ENCODE measurements at regions not wholly inside any gene's neighbourhood (a gene's known extent, or its start where the extent isn't known, plus 50 kb on each side); places are given as distances from the start of the nearest gene placed in this dataset.
"Not testable (repeated sequence)": the region's sequence is repeated elsewhere in the genome, so short reads cannot be mapped to it uniquely, and the experiment has no call there.

DNA sequence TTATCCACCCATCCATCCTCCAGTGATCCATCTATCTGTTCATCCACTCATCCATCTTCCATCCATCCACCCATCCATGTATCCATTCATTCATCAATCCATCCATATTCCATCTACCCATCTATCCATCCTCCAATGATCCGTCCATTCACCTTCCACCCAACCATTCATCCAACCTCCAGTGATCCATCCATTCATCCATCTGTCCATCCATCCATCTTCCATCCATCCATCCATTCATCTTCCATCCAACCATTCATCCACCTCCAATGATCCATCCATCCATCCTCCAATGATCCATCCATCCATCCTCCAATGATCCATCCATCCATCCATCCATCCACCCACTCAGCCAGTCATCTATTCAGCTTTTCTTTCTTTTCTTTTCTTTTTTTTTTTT, 156.5 kb upstream of the WSCD1 start:
- TF ChIP-seq FOXP2 (optimal IDR thresholded peaks at IDR 0.05; ENCODE audit: control extremely low read depth, extremely low read length, insufficient read depth) = no peak
- TF ChIP-seq EZH2 (IDR thresholded peaks at IDR 0.05) = no peak
- no peak for TF ChIP-seq POLR2AphosphoS5 (IDR thresholded peaks at IDR 0.05; ENCODE audit: borderline replicate concordance, low read depth, low read length)
- Histone ChIP-seq H3K9ac (ENCODE audit: insufficient read length) (no peak overlapping the region), H3K36me3 (ENCODE audit: insufficient read depth, low read length) (no peaks in the 10 kb centered on the region), H3K4me3 (no peak overlapping the region), H3K27ac (no peak overlapping the region), H3K9me3 (ENCODE audit: low read depth, low read length) (no peaks in the 10 kb centered on the region)
- no peak for DNase-seq (ENCODE audit: low read depth, low spot score)

- H3K9ac ChIP-seq (ENCODE audit: insufficient read length) = no peak overlapping the region
These were observed 154.8 kb upstream of the WSCD1 start for GRCh38 chr17:5915337-5915736.

GRCh38 chr17:5919089-5919488, 151.1 kb upstream of the WSCD1 start:
- TF ChIP-seq FOXP2 (optimal IDR thresholded peaks at IDR 0.05; ENCODE audit: control extremely low read depth, extremely low read length, insufficient read depth) (no peak), POLR2AphosphoS5 (IDR thresholded peaks at IDR 0.05; ENCODE audit: borderline replicate concordance, low read depth, low read length) (no peak)
- Histone ChIP-seq H3K9ac (ENCODE audit: insufficient read length) (no peak overlapping the region), H3K36me3 (ENCODE audit: insufficient read depth, low read length) (no peaks in the 10 kb centered on the region), H3K9me3 (ENCODE audit: low read depth, low read length) (no peaks in the 10 kb centered on the region), H3K4me3 (no peak overlapping the region), H3K27ac (no peak overlapping the region)
- no peak for DNase-seq (ENCODE audit: low read depth, low spot score)

More at GRCh38 chr17:5915337-5915736, 154.8 kb upstream of the WSCD1 start:
- TF ChIP-seq FOXP2 (optimal IDR thresholded peaks at IDR 0.05; ENCODE audit: control extremely low read depth, extremely low read length, insufficient read depth) = no peak
- TF ChIP-seq POLR2AphosphoS5 (IDR thresholded peaks at IDR 0.05; ENCODE audit: borderline replicate concordance, low read depth, low read length) = no peak
- TF ChIP-seq EZH2 (IDR thresholded peaks at IDR 0.05) = no peak
- DNase-seq (ENCODE audit: low read depth, low spot score) = no peak
- Histone ChIP-seq H3K9me3 (ENCODE audit: low read depth, low read length) (no peaks in the 10 kb centered on the region), H3K36me3 (ENCODE audit: insufficient read depth, low read length) (no peaks in the 10 kb centered on the region), H3K4me3 (no peak overlapping the region), H3K27ac (no peak overlapping the region)

- Histone ChIP-seq H3K27ac (no peak overlapping the region), H3K4me3 (no peak overlapping the region), H3K9me3 (ENCODE audit: low read depth, low read length) (no peaks in the 10 kb centered on the region), H3K9ac (ENCODE audit: insufficient read length) (no peak overlapping the region), H3K36me3 (ENCODE audit: insufficient read depth, low read length) (no peaks in the 10 kb centered on the region)
- TF ChIP-seq EZH2 (IDR thresholded peaks at IDR 0.05) (no peak), FOXP2 (optimal IDR thresholded peaks at IDR 0.05; ENCODE audit: control extremely low read depth, extremely low read length, insufficient read depth) (no peak), POLR2AphosphoS5 (IDR thresholded peaks at IDR 0.05; ENCODE audit: borderline replicate concordance, low read depth, low read length) (no peak)
- DNase-seq (ENCODE audit: low read depth, low spot score) = no peak
These were observed 148.5 kb upstream of the WSCD1 start for GRCh38 chr17:5921512-5922282.

DNA sequence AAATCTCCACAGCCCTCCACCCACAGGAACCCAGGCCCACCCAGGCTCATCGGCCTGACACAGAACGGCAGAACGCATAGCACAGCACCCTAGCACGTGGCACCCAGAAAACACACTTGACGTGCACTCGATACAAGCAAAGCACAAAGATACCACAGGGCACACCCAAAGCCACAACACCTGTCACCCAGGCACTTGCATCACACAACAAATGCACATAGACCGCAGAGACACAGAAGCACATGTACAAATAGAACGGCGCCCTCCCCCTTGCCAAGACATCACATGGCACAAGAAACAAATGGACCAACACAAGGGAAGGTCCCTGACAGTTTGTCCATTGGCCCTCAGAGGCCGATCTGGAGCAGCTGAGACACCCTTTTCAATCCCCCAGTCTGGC, 147.7 kb upstream of the WSCD1 start:
- H3K36me3 ChIP-seq (ENCODE audit: insufficient read depth, low read length) = no peaks in the 10 kb centered on the region
- no peaks in the 10 kb centered on the region for H3K9me3 ChIP-seq (ENCODE audit: low read depth, low read length)
- H3K27ac ChIP-seq = no peak overlapping the region
- no peak overlapping the region for H3K9ac ChIP-seq (ENCODE audit: insufficient read length)
- no peak for TF ChIP-seq POLR2AphosphoS5 (IDR thresholded peaks at IDR 0.05; ENCODE audit: borderline replicate concordance, low read depth, low read length)
- no peak for DNase-seq (ENCODE audit: low read depth, low spot score)
- H3K4me3 ChIP-seq = no peak overlapping the region

DNA sequence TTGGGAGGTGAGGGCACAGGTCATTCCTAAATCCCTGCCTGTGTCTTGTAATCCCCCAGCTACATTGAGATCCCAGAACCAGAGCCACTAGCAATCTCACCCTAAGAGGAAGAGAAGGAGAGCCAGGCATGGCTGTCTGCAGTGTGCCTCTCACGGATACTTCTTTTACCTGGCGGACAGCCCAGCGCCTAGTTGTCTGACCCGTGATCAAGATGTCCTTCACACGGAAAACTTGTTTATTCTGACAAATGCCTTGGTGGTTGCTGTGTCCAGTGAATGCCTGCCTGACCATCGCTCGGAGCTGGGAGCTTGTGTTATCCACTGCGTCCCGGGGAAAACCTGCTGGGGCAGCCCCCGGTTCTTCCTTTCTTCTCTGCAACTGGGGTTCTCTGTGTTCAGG, 140.5 kb upstream of the WSCD1 start:
- TF ChIP-seq POLR2AphosphoS5 (IDR thresholded peaks at IDR 0.05; ENCODE audit: borderline replicate concordance, low read depth, low read length) (no peak), EZH2 (IDR thresholded peaks at IDR 0.05) (no peak), FOXP2 (optimal IDR thresholded peaks at IDR 0.05; ENCODE audit: control extremely low read depth, extremely low read length, insufficient read depth) (no peak)
- no peak for DNase-seq (ENCODE audit: low read depth, low spot score)
- H3K36me3 ChIP-seq (ENCODE audit: insufficient read depth, low read length) = no peaks in the 10 kb centered on the region

GRCh38 chr17:5930555-5930954, 139.6 kb upstream of the WSCD1 start:
- not testable (repeated sequence) for H3K27ac ChIP-seq; H3K36me3 ChIP-seq (ENCODE audit: insufficient read depth, low read length); H3K9me3 ChIP-seq (ENCODE audit: low read depth, low read length); H3K4me3 ChIP-seq; H3K9ac ChIP-seq (ENCODE audit: insufficient read length); DNase-seq (ENCODE audit: low read depth, low spot score)

More for the DNA sequence above, 140.5 kb upstream of the WSCD1 start:
- H3K9ac ChIP-seq (ENCODE audit: insufficient read length) = no peak overlapping the region
- H3K9me3 ChIP-seq (ENCODE audit: low read depth, low read length) = no peaks in the 10 kb centered on the region
- H3K27ac ChIP-seq = no peak overlapping the region
- H3K4me3 ChIP-seq = no peak overlapping the region

DNA sequence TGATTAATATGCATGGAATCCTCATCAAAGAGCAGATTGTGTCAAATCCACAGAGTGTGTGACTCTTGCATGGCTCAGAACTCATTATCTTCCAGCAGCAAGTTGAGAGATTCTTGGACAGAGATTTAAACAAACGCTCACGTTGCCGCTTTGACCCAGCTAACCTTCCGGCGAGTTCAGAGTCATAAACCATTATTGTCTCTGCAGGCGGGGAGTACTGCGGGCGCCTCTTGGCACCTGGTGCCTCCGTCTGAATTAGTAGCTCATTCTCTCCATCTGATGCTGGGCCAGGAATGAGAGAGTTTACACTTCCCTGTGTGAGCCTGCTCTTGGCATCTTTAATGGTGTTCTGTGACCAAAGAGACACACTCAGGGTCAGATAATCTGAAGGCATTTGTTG, 138.6 kb upstream of the WSCD1 start:
- H3K27ac ChIP-seq = no peak overlapping the region
- no peaks in the 10 kb centered on the region for H3K9me3 ChIP-seq (ENCODE audit: low read depth, low read length)
- H3K9ac ChIP-seq (ENCODE audit: insufficient read length) = no peak overlapping the region
- no peak for TF ChIP-seq FOXP2 (optimal IDR thresholded peaks at IDR 0.05; ENCODE audit: control extremely low read depth, extremely low read length, insufficient read depth)
- no peak for TF ChIP-seq POLR2AphosphoS5 (IDR thresholded peaks at IDR 0.05; ENCODE audit: borderline replicate concordance, low read depth, low read length)
- TF ChIP-seq EZH2 (IDR thresholded peaks at IDR 0.05) = no peak
- no peak overlapping the region for H3K4me3 ChIP-seq
- DNase-seq (ENCODE audit: low read depth, low spot score) = no peak
- H3K36me3 ChIP-seq (ENCODE audit: insufficient read depth, low read length) = no peaks in the 10 kb centered on the region

DNA sequence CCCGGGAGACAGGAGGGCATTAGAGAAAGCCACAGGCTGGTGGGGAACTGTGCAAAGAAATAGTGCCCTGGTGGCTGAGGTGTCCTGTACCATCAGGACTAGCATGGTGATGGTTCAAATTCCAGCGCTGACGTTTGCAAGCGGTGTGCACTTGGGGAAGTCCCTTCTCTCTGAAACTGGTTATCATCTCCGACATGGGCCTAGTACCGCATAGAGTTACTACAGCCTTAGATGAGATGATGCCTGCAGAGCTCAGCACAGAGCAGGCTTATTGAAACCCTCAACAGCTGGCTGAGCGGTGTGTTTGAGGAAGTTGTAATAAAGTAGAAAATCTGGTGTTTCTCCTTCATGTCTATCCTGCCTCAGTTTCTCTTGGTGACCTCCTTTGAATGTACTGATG, 136.7 kb upstream of the WSCD1 start:
- no peak overlapping the region for H3K9ac ChIP-seq (ENCODE audit: insufficient read length)
- H3K36me3 ChIP-seq (ENCODE audit: insufficient read depth, low read length) = no peaks in the 10 kb centered on the region
- no peak for TF ChIP-seq FOXP2 (optimal IDR thresholded peaks at IDR 0.05; ENCODE audit: control extremely low read depth, extremely low read length, insufficient read depth)
- no peak for TF ChIP-seq EZH2 (IDR thresholded peaks at IDR 0.05)
- no peak for TF ChIP-seq POLR2AphosphoS5 (IDR thresholded peaks at IDR 0.05; ENCODE audit: borderline replicate concordance, low read depth, low read length)
- no peak overlapping the region for H3K27ac ChIP-seq
- no peak for DNase-seq (ENCODE audit: low read depth, low spot score)
- H3K9me3 ChIP-seq (ENCODE audit: low read depth, low read length) = no peaks in the 10 kb centered on the region
- H3K4me3 ChIP-seq = no peak overlapping the region

Data from SK-N-MC (cell line).